Breast epithelium (tissue), 4 donors: ENCODE measurements at regions not wholly inside any gene's neighbourhood (a gene's known extent, or its start where the extent isn't known, plus 50 kb on each side); places are given as distances from the start of the nearest gene placed in this dataset.
"Not testable (repeated sequence)": the region's sequence is repeated elsewhere in the genome, so short reads cannot be mapped to it uniquely, and the experiment has no call there.

ENCODE experiments used
- DNase-seq, 2 donors: peaks; one replicate each; pipeline ENCODE4 v3.0.0-alpha.2; 2019; ENCODE audit warnings: low spot score in 2 of 2
- H3K27ac ChIP-seq, 2 donors: fragments of 200-600 bp; sonication (generic) in 1 of 2; one replicate each; pipeline ENCODE4 v1.5.1; 2016 to 2019; ENCODE audit warnings: mild to moderate bottlenecking in 1 of 2
- H3K27me3 ChIP-seq, 2 donors: fragments of 200-600 bp; sonication (generic) in 1 of 2; one replicate each; pipeline versions ENCODE4 v1.5.1 to v1.6.0; 2017 to 2019; ENCODE audit warnings: control low read depth in 1 of 2, mild to moderate bottlenecking in 1 of 2
- H3K36me3 ChIP-seq: fragments of 200-600 bp; one replicate; pipeline ENCODE4 v1.5.1; 2019
- H3K4me1 ChIP-seq, 2 donors: fragments of 200-600 bp; sonication (generic); one replicate each; pipeline ENCODE4 v1.5.1; 2016 to 2019; ENCODE audit warnings: control low read depth in 1 of 2
- H3K4me3 ChIP-seq, 3 donors: fragments of 200-600 bp; sonication (generic); 1 replicate in 2 of 3; 2 replicates in 1 of 3; pipeline ENCODE4 v1.5.1; 2016 to 2019; ENCODE audit warnings: mild to moderate bottlenecking in 3 of 3, moderate library complexity in 2 of 3
- H3K9me3 ChIP-seq, 2 donors: fragments of 200-600 bp; sonication (generic) in 1 of 2; one replicate each; pipeline ENCODE4 v1.5.1; 2016 to 2019; ENCODE audit warnings: control low read depth in 1 of 2
- POLR2A ChIP-seq: fragments of 450-650 bp; IDR thresholded peaks from one replicate; pipeline ENCODE4 v1.6.1; 2016; ENCODE audit warnings: antibody characterized with exemption, mild to moderate bottlenecking, moderate library complexity
- POLR2AphosphoS5 ChIP-seq, 3 donors: sonication (generic); formaldehyde crosslinking; IDR thresholded peaks; one replicate each; pipeline ENCODE4 v1.6.1; 2017; ENCODE audit warnings: antibody characterized with exemption in 3 of 3
- intact Hi-C: fragments of 100-400 bp; cut with DNase I; formaldehyde crosslinking; loops from one replicate; pipeline ENCODE4 v1.15.1; 2023; ENCODE audit warnings: low total_unique reads
- TF ChIP-seq, protein P1 (sequence below), 3 donors: fragments of 450-650 bp; IDR thresholded peaks; one replicate each; pipeline ENCODE4 v1.5.1; 2016 to 2017; ENCODE audit warnings: antibody characterized with exemption in 3 of 3, mild to moderate bottlenecking in 3 of 3, moderate library complexity in 3 of 3

DNA sequence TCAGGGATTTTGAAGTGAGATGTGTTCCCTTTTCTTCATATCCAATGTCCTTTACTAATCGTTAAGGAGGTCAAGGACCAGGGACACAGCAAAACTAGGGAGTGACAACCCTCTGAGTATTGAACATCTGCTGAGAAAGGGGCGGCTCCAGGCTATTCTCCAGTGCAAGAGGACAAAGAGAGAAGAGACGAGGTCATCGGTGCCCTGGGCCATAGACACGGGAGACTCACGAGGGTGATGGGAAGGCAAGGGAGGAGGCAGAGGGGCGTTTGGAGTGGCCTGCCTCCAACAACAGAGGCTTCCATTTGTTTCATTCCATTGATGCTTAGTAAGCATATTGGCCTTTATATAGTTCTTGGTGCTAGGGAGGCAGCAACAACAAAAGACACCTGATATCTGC lies 268.4 kb downstream of the CXCL12 start:
- intact Hi-C loops = no loop called here
- no peaks in the 10 kb centered on the region for H3K4me1 ChIP-seq

DNA sequence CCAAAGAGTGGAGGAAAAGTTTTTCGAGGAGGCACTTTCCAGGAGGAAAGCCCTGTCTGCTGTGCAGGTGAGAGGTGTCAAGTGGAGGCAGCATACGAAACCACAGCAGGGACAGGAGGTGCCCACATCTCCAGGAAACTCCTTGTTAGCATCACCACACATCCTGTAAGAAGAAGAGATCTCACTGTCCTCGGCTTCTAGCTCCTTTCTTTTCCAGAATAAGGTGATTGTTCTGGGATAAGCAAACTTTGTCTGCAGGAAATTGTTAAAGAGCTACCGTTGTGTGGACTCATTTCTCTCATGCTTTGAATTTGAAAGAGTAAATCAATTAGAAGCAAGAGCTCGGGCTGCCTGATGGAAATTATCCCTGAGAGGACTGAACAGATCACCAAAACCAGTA lies 269.4 kb downstream of the CXCL12 start:
- H3K27me3 ChIP-seq = no peaks in the 10 kb centered on the region
- no peak overlapping the region for H3K27ac ChIP-seq
- intact Hi-C loops = no loop called here
- no peak for DNase-seq
- H3K9me3 ChIP-seq = peaks cover 0 to 3% of the 10 kb centered on the region in 2 donors
- TF ChIP-seq POLR2AphosphoS5 (IDR thresholded peaks at IDR 0.05) (no peak), POLR2A (no peak)
- TF ChIP-seq, protein P1, sequence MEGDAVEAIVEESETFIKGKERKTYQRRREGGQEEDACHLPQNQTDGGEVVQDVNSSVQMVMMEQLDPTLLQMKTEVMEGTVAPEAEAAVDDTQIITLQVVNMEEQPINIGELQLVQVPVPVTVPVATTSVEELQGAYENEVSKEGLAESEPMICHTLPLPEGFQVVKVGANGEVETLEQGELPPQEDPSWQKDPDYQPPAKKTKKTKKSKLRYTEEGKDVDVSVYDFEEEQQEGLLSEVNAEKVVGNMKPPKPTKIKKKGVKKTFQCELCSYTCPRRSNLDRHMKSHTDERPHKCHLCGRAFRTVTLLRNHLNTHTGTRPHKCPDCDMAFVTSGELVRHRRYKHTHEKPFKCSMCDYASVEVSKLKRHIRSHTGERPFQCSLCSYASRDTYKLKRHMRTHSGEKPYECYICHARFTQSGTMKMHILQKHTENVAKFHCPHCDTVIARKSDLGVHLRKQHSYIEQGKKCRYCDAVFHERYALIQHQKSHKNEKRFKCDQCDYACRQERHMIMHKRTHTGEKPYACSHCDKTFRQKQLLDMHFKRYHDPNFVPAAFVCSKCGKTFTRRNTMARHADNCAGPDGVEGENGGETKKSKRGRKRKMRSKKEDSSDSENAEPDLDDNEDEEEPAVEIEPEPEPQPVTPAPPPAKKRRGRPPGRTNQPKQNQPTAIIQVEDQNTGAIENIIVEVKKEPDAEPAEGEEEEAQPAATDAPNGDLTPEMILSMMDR (IDR thresholded peaks at IDR 0.05) = no peak
- no peak overlapping the region for H3K4me3 ChIP-seq
- no peaks in the 10 kb centered on the region for H3K4me1 ChIP-seq
- no peaks in the 10 kb centered on the region for H3K36me3 ChIP-seq

More for the DNA sequence above, 268.4 kb downstream of the CXCL12 start:
- Histone ChIP-seq H3K9me3 (no peaks in the 10 kb centered on the region), H3K27ac (no peak overlapping the region), H3K27me3 (no peaks in the 10 kb centered on the region), H3K36me3 (no peaks in the 10 kb centered on the region), H3K4me3 (no peak overlapping the region)
- no peak for DNase-seq
- no peak for TF ChIP-seq POLR2AphosphoS5 (IDR thresholded peaks at IDR 0.05)
- TF ChIP-seq POLR2A = no peak
- TF ChIP-seq, protein P1 (IDR thresholded peaks at IDR 0.05) = no peak

DNA sequence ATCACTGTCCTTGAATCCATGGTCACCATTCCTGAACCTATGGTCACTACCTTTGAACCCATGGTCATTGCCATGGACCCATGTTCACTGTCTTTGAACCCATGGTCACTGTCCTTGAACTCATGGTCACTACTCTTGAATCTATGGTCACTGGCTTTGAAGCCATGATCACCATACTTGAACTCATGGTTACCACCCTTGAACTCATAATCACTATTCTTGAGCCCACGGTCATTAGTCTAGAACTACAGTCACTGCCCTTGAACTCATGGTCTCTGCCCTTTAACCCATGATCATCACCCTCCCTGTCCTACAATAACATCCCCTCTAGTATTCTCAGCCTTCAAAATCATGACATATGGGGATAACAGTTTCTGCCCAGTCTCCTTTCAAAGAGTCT lies 270.5 kb downstream of the CXCL12 start:
- no peaks in the 10 kb centered on the region for H3K27me3 ChIP-seq
- intact Hi-C loops = no loop called here
- H3K9me3 ChIP-seq = peaks cover 0 to 3% of the 10 kb centered on the region in 2 donors
- no peaks in the 10 kb centered on the region for H3K36me3 ChIP-seq
- TF ChIP-seq, protein P1 (IDR thresholded peaks at IDR 0.05) = no peak
- TF ChIP-seq POLR2A = no peak
- no peak for TF ChIP-seq POLR2AphosphoS5 (IDR thresholded peaks at IDR 0.05)
- H3K27ac ChIP-seq = no peak overlapping the region
- no peaks in the 10 kb centered on the region for H3K4me1 ChIP-seq
- no peak for DNase-seq
- H3K4me3 ChIP-seq = no peak overlapping the region

DNA sequence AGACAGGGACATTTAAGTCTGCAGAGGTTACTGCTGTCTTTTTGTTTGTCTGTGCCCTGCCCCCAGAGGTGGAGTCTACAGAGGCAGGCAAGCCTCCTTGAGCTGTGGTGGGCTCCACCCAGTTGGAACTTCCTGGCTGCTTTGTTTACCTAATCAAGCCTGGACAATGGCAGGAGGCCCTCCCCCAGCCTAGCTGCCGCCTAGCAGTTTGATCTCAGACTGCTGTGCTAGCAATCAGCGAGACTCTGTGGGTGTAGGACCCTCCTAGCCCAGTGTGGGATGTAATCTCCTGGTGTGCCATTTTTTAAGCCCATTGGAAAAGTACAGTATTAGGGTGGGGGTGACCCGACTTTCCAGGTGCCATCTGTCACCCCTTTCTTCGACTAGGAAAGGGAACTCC lies 272.6 kb downstream of the CXCL12 start:
- DNase-seq, H3K27me3 ChIP-seq, intact Hi-C loops: not testable (repeated sequence)

DNA sequence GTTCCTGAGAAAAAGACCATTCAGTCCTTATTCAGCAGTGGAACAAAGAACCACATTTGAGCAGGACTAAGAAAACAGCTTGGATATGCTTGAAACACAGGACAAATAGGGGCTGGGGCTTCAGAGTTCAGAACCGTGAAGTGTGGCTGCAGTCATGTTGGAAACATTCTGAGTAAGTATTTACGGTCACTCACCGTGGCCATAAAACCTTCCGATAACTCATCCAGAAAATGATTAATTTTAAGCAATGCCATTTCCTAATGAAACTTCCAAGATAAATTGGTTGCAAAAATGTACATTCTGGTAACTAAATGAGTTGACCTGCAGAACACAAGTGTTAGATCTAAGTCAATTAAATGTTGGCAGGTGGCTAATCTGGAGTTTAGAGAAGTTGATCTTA lies 279.2 kb downstream of the CXCL12 start:
- Histone ChIP-seq H3K4me1 (no peaks in the 10 kb centered on the region), H3K9me3 (peaks cover 0 to under 1% of the 10 kb centered on the region in 2 donors), H3K4me3 (no peak overlapping the region), H3K27ac (no peak overlapping the region), H3K36me3 (no peaks in the 10 kb centered on the region), H3K27me3 (no peaks in the 10 kb centered on the region)
- TF ChIP-seq, protein P1 (IDR thresholded peaks at IDR 0.05) = no peak
- no peak for TF ChIP-seq POLR2A
- TF ChIP-seq POLR2AphosphoS5 (IDR thresholded peaks at IDR 0.05) = no peak
- no peak for DNase-seq
- intact Hi-C loops = no loop called here

More for the DNA sequence above, 272.6 kb downstream of the CXCL12 start:
- H3K9me3 ChIP-seq, H3K36me3 ChIP-seq, H3K27ac ChIP-seq, H3K4me3 ChIP-seq, H3K4me1 ChIP-seq: not testable (repeated sequence)

DNA sequence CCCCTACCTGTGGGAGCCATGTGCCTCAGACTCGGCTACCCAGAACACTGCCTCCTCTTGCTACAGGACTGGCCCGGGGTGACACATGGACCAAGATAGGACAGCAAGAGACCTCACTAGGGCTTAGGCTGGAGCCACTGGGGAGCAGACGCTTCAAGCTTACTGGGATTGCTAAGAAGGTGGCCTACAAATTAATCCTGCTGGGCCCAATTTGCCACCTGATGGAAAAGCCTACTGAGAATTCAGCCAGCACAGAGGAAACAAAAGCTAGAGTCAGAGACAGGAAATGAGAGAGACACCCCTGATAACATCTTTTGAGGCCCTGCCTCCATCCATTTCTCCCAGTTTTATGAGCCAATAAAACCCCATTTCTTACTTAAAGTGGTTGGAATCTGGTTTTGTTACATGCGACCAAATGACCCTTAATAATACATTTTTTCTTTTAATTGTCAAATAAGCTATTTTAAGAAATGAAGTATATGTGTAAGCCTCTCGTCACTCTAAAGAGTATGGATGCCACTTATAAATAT lies 282.1 kb downstream of the CXCL12 start:
- intact Hi-C loops = no loop called here
- TF ChIP-seq POLR2AphosphoS5 (IDR thresholded peaks at IDR 0.05) = no peak
- no peak for TF ChIP-seq POLR2A
- TF ChIP-seq, protein P1 (IDR thresholded peaks at IDR 0.05) = no peak
- Histone ChIP-seq H3K4me1 (no peaks in the 10 kb centered on the region), H3K36me3 (no peaks in the 10 kb centered on the region), H3K4me3 (no peak overlapping the region), H3K27me3 (no peaks in the 10 kb centered on the region), H3K9me3 (no peaks in the 10 kb centered on the region), H3K27ac (no peak overlapping the region)
- no peak for DNase-seq
